Adrenal gland (tissue), 9 donors: ENCODE measurements at regions not wholly inside any gene's neighbourhood (a gene's known extent, or its start where the extent isn't known, plus 50 kb on each side); places are given as distances from the start of the nearest gene placed in this dataset.

Experiments
- DNase-seq, 7 donors: peaks; one replicate each; pipeline ENCODE4 v3.0.0-alpha.2; 2019 to 2020
- H3K27ac ChIP-seq, 5 donors: fragments of 200-600 bp; sonication (generic) in 4 of 5; 1 replicate in 3 of 5; 2 replicates in 2 of 5; pipeline versions ENCODE4 v1.5.1 to v1.8.0; 2016 to 2020; ENCODE audit warnings: mild to moderate bottlenecking in 1 of 5
- H3K27me3 ChIP-seq: fragments of 200-600 bp; 2 replicates; pipeline ENCODE4 v1.8.0; 2021
- H3K36me3 ChIP-seq, 2 donors: fragments of 200-600 bp; replicated peaks in 1 of 2; 1 replicate in 1 of 2; 2 replicates in 1 of 2; pipeline versions ENCODE4 v1.5.1 to v1.8.0; 2018 to 2022
- H3K4me1 ChIP-seq, 2 donors: fragments of 200-600 bp; replicated peaks in 1 of 2; 1 replicate in 1 of 2; 2 replicates in 1 of 2; pipeline versions ENCODE4 v1.5.1 to v1.8.0; 2018 to 2021
- H3K4me3 ChIP-seq, 4 donors: fragments of 200-600 bp; sonication (generic) in 3 of 4; one replicate each; pipeline ENCODE4 v1.5.1; 2016 to 2018
- H3K9me3 ChIP-seq, 3 donors: fragments of 200-600 bp; sonication (generic) in 1 of 3; replicated peaks in 1 of 3; 1 replicate in 2 of 3; 2 replicates in 1 of 3; pipeline versions ENCODE4 v1.5.1 to v1.8.0; 2016 to 2021
- CTCF ChIP-seq, 6 experiments: fragments of 450-650 bp in 4 of 6; fragments of 200-600 bp in 2 of 6; sonication (generic) in 1 of 6; IDR thresholded peaks; 1 replicate in 5 of 6; 2 replicates in 1 of 6; pipeline versions ENCODE4 v1.5.1 to v1.8.0; 2016 to 2021; ENCODE audit warnings: antibody characterized with exemption in 6 of 6, mild to moderate bottlenecking in 2 of 6, moderate library complexity in 1 of 6
- POLR2A ChIP-seq, 2 donors: fragments of 450-650 bp; IDR thresholded peaks; one replicate each; pipeline ENCODE4 v1.6.1; 2017; ENCODE audit warnings: antibody characterized with exemption in 2 of 2, mild to moderate bottlenecking in 2 of 2, moderate library complexity in 1 of 2
- WGBS, 4 donors: extraction: QIAGEN DNeasy Blood & Tissue Kit in 2 of 4; methylation state at CpG; one replicate each; pipeline versions ENCODE4 v1.1.5 to v1.1.7; 2013 to 2017; 5-methylcytosine and 5-hydroxymethylcytosine counted together
- intact Hi-C, 2 donors: fragments of 100-400 bp; cut with DNase I; formaldehyde crosslinking; loops; one replicate each; pipeline versions ENCODE4 v1.14.1 to v1.15.0; 2022 to 2023
- donor health status: healthy with polysubstance abuse.
- donor health status: Bipolar disorder and iron deficiency.
- donor health status: DM: yes; HTN: yes; CAD: no.
- donor health status: DM: no; HTN: no; CAD: no.
- donor health status: DM: no; HTN: no; CAD: no.

GRCh38 chr13:53683608-53684007 lies 655.0 kb downstream of the OLFM4 start:
- DNase-seq: no peak
- Histone ChIP-seq H3K4me3 (no peak overlapping the region), H3K9me3 (no peaks in the 10 kb centered on the region), H3K27me3 (no peaks in the 10 kb centered on the region), H3K36me3 (no peaks in the 10 kb centered on the region), H3K4me1 (no peaks in the 10 kb centered on the region), H3K27ac (no peak overlapping the region)
- 77 to 85% (median 80%) methylated on average over 2 of the region's 2 CpGs for WGBS, 4 donors
- intact Hi-C loops: no loop called here
- TF ChIP-seq POLR2A (IDR thresholded peaks at IDR 0.05) (no peak), CTCF (IDR thresholded peaks at IDR 0.05) (no peak)

- no peaks in the 10 kb centered on the region for H3K9me3 ChIP-seq
- 51 to 84% (median 76%) methylated on average over 2 of the region's 2 CpGs for WGBS, 4 donors
- no peak for DNase-seq
- H3K4me1 ChIP-seq: no peaks in the 10 kb centered on the region
- no peaks in the 10 kb centered on the region for H3K27me3 ChIP-seq
- no peaks in the 10 kb centered on the region for H3K36me3 ChIP-seq
- intact Hi-C loops: no loop called here
- no peak overlapping the region for H3K4me3 ChIP-seq
- no peak overlapping the region for H3K27ac ChIP-seq
- no peak for TF ChIP-seq CTCF (IDR thresholded peaks at IDR 0.05)
- no peak for TF ChIP-seq POLR2A (IDR thresholded peaks at IDR 0.05)
Measured at GRCh38 chr13:53691417-53691816, 662.8 kb downstream of the OLFM4 start.

- intact Hi-C loops: no loop called here
- no peaks in the 10 kb centered on the region for H3K4me1 ChIP-seq
- WGBS, 4 donors: 52 to 77% (median 65%) methylated on average over 2 of the region's 2 CpGs
- no peaks in the 10 kb centered on the region for H3K27me3 ChIP-seq
- H3K9me3 ChIP-seq: no peaks in the 10 kb centered on the region
- TF ChIP-seq POLR2A (IDR thresholded peaks at IDR 0.05): no peak
- no peak for TF ChIP-seq CTCF (IDR thresholded peaks at IDR 0.05)
- DNase-seq: no peak
- no peaks in the 10 kb centered on the region for H3K36me3 ChIP-seq
- H3K27ac ChIP-seq: no peak overlapping the region
- H3K4me3 ChIP-seq: no peak overlapping the region
Measured at GRCh38 chr13:53694814-53695532, 666.4 kb downstream of the OLFM4 start.

- WGBS, 4 donors: 78 to 82% (median 80%) methylated on average over 2 of the region's 2 CpGs
- Histone ChIP-seq H3K27ac (no peak overlapping the region), H3K9me3 (no peaks in the 10 kb centered on the region), H3K4me1 (no peaks in the 10 kb centered on the region), H3K4me3 (no peak overlapping the region), H3K27me3 (no peaks in the 10 kb centered on the region), H3K36me3 (no peaks in the 10 kb centered on the region)
- intact Hi-C loops: no loop called here
- TF ChIP-seq POLR2A (IDR thresholded peaks at IDR 0.05) (no peak), CTCF (IDR thresholded peaks at IDR 0.05) (no peak)
- no peak for DNase-seq
Measured at GRCh38 chr13:53703371-53704080, 674.9 kb downstream of the OLFM4 start.
